ENCODE measurements at regions not wholly inside any gene's neighbourhood (a gene's known extent, or its start where the extent isn't known, plus 50 kb on each side); places are given as distances from the start of the nearest gene placed in this dataset.

DNA sequence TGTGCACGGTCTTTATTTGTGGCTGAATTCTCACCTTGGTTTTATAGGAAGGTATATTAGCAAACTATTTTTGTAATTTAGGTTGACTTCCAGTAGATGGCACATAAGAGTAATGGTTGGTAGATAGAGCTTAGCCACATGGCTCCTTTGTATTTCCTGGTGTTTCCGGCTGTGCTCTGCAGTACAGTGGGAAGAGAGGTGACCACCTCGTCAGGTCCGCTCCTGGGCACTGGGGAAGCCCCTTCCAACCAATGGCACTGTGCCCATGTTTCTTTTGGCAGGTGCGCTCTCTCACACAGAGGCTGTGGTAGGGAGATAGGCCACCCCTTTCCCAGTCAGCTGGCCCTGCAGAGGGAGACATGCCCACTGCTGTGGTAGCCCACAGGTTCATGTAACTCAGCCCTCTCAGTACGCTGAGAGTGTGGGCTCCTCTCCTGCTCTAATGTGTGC, 74.3 kb upstream of the ATP12A start:
- TF ChIP-seq MAX (IDR thresholded peaks at IDR 0.05) (no peak), TEAD4 (IDR thresholded peaks at IDR 0.05) (no peak), NFIC (IDR thresholded peaks at IDR 0.05) (no peak), USF1 (IDR thresholded peaks at IDR 0.05) (no peak), CREB1 (IDR thresholded peaks at IDR 0.05; ENCODE audit: low read depth) (no peak)

- TF ChIP-seq CREB1 (IDR thresholded peaks at IDR 0.05; ENCODE audit: low read depth): no peak
- TF ChIP-seq MAX (IDR thresholded peaks at IDR 0.05): no peak
- no peak for TF ChIP-seq TAF1 (IDR thresholded peaks at IDR 0.05; ENCODE audit: low read depth)
- no peak for TF ChIP-seq REST (IDR thresholded peaks at IDR 0.05; ENCODE audit: low read depth)
- no peak for TF ChIP-seq TEAD4 (IDR thresholded peaks at IDR 0.05)
- TF ChIP-seq ZBTB7A (IDR thresholded peaks at IDR 0.05; ENCODE audit: low read depth): no peak
- no peak for TF ChIP-seq YY1 (IDR thresholded peaks at IDR 0.05; ENCODE audit: low read depth)
Observed at GRCh38 chr13:24606486-24607170, 73.6 kb upstream of the ATP12A start.

DNA sequence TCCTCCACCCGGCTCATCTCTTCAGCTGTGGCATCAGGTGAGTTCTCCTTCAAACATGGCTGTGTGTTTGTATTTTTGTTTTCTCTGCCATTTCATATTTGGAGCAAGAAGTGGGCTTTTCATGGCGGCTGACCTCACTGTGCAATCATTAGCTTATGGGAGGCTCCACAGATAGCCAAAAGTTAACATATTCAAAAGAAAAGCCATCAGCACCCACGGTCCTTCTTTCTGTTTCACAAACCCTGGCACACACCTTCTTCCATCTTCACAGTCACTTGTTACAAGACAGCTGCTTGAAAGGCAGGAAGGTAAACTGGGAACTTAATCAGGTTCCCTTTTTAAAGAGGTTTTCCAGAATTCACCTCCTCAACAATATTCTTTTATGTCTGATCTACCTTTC, 69.3 kb upstream of the ATP12A start:
- TF ChIP-seq EP300 (IDR thresholded peaks at IDR 0.05; ENCODE audit: borderline replicate concordance) (no peak), USF1 (IDR thresholded peaks at IDR 0.05) (no peak), TAF1 (IDR thresholded peaks at IDR 0.05; ENCODE audit: low read depth) (no peak), YY1 (IDR thresholded peaks at IDR 0.05; ENCODE audit: low read depth) (no peak), TCF12 (IDR thresholded peaks at IDR 0.05; ENCODE audit: low read depth) (no peak), MAX (IDR thresholded peaks at IDR 0.05) (no peak), FOXM1 (IDR thresholded peaks at IDR 0.05; ENCODE audit: borderline replicate concordance, low read depth) (no peak), ZBTB7A (IDR thresholded peaks at IDR 0.05; ENCODE audit: low read depth) (no peak), CEBPB (IDR thresholded peaks at IDR 0.05) (no peak), TEAD4 (IDR thresholded peaks at IDR 0.05) (no peak), RAD21 (IDR thresholded peaks at IDR 0.05; ENCODE audit: low read depth) (no peak), NFIC (IDR thresholded peaks at IDR 0.05) (no peak), REST (IDR thresholded peaks at IDR 0.05; ENCODE audit: low read depth) (no peak), EGR1 (IDR thresholded peaks at IDR 0.05) (no peak), CREB1 (IDR thresholded peaks at IDR 0.05; ENCODE audit: low read depth) (no peak)

DNA sequence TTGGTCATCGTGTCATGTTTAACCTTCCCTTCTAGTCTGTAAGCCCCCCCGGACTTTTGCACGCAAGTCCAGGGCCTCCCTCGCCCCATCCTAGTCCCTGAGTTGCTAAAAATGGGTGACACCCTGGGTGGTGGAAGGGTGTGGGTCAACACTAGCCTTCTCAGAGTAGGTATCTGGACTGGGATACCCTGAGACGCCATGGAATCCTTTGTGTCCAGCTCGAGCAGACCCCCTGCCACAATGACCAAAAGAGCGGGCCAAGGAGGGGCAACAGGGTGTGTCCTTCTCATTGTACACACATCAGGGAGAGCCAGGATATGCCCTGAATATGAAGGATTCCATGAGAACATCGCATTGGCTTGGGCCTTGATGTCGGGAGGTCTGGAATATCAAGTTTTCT, 67.5 kb upstream of the ATP12A start:
- TF ChIP-seq NFIC (IDR thresholded peaks at IDR 0.05) (no peak), TEAD4 (IDR thresholded peaks at IDR 0.05) (no peak), USF1 (IDR thresholded peaks at IDR 0.05) (no peak), CEBPB (IDR thresholded peaks at IDR 0.05) (no peak), EGR1 (IDR thresholded peaks at IDR 0.05) (no peak), TAF1 (IDR thresholded peaks at IDR 0.05; ENCODE audit: low read depth) (no peak), CREB1 (IDR thresholded peaks at IDR 0.05; ENCODE audit: low read depth) (no peak), YY1 (IDR thresholded peaks at IDR 0.05; ENCODE audit: low read depth) (no peak), ZBTB7A (IDR thresholded peaks at IDR 0.05; ENCODE audit: low read depth) (no peak)

DNA sequence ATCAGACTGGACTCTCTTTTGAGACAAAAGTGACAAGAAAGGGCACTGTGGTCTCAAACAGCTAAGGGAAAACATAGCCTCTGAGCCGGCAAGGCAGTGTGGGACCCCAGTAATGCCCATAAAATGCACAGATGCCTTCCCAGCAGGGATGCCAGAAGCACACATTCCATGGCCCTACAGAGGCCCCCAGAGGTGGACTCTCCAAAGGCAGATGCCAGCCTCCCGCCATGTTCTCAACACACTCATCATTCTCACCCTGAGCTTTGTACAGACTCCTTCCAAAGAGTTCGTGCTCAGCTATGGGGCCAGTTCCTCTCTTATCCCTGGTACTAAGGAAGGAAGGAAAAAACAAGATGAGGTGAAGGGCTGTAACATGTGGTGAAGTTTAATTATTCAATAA, 67.1 kb upstream of the ATP12A start:
- TF ChIP-seq FOXM1 (IDR thresholded peaks at IDR 0.05; ENCODE audit: borderline replicate concordance, low read depth): no peak
- TF ChIP-seq EGR1 (IDR thresholded peaks at IDR 0.05): no peak
- no peak for TF ChIP-seq MAX (IDR thresholded peaks at IDR 0.05)
- TF ChIP-seq ZBTB7A (IDR thresholded peaks at IDR 0.05; ENCODE audit: low read depth): no peak
- no peak for TF ChIP-seq EP300 (IDR thresholded peaks at IDR 0.05; ENCODE audit: borderline replicate concordance)
- no peak for TF ChIP-seq YY1 (IDR thresholded peaks at IDR 0.05; ENCODE audit: low read depth)
- TF ChIP-seq CEBPB (IDR thresholded peaks at IDR 0.05): no peak
- no peak for TF ChIP-seq TEAD4 (IDR thresholded peaks at IDR 0.05)
- TF ChIP-seq TCF12 (IDR thresholded peaks at IDR 0.05; ENCODE audit: low read depth): no peak
- TF ChIP-seq CREB1 (IDR thresholded peaks at IDR 0.05; ENCODE audit: low read depth): no peak
- TF ChIP-seq NFIC (IDR thresholded peaks at IDR 0.05): no peak
- no peak for TF ChIP-seq USF1 (IDR thresholded peaks at IDR 0.05)
